ENCODE measurements at regions not wholly inside any gene's neighbourhood (a gene's known extent, or its start where the extent isn't known, plus 50 kb on each side); places are given as distances from the start of the nearest gene placed in this dataset.

GRCh38 chr2:41735476-41735875, 312.3 kb upstream of the PKDCC start:
- DNase-seq, result no peak

DNA sequence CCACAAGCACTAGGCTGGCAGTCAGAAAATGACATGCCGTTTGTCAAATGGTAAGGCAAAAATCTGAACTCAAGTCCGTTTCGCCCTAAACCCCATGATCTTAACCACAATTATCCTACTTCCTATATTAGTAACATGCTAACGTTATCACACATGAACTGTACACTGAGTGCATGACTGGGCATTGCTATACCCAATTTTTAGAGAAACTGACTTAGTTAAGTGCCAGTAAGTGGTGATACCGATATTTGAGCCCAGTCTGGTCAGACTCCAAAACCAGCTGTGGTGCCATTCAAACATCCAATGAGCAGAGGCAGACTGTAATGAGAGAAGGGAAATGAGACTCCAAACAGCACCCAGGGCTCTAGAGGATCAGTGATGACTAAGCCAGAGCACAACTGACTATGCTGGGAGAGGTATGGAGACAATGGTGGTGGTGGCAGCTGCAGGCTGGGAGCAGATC, 311.7 kb upstream of the PKDCC start:
- peak; percentile 2 for DNase-seq

DNA sequence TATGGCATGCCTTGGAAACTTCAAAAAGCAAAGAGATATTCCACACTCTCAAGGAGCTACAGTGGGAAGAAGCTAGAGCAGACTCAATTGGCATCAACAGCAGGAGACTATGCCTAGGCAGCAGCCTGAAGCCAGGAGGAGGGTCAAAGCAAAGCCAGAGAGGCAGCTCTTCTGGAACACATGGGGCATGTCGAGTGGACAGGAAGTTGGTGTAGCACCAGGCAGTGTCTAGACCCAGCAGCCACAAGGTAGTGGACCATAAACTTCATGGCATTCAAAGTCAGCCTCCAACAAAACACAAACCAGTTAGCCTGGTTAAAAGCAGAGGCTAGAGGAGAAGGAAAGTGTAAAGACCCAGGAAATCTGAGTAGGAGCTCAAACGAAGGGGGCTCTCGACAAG, 311.2 kb upstream of the PKDCC start:
- no peak for DNase-seq

DNA sequence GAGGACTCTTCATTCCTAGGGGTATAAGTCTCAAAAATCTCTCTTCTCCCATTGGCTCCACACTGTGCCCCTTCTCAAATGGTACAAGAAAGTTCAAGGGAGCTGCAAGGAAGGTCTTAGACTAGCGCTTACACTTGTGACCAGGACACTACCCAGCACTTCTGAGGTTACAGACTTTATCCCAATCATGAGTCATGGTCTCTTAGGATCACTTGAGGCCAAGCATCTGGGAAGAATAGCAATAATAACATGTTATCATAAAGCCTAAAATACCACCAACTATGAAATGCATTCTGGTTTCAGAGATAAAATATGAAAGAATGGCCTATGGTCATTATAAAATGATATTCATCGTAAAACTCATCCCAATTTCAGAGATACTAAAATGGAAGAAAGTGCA, 309.9 kb upstream of the PKDCC start:
- peak; percentile 19 for DNase-seq

DNA sequence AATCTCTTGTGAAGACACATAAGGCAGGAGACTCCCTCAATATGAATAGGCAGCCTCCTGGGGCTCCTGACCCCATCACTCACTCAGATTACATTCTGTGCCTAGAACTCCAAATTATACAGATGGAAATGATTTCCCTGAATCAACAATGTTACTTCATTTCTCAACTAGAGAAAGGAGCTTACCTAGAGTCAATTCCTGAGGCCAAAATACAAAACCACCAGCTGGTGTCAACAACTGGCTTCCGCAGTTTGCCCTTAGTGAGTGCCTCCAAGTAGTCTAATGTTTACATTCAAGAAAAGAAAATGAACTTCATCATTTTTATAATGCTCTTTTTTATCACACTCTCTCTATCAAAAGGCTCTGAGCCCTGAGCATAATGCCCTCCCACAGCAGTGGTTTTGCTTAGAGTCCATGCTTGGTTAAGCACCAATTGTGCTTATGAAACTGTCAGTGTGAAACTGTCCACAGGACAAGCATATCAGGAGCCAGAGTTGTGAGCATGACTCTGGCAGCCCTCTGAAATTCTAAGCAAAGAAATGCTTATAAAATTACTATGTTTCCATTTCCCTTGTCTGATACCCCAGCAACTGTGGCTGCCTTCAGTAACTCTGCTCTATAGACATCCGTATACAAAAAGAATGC, 305.7 kb upstream of the PKDCC start:
- no peak for DNase-seq

DNA sequence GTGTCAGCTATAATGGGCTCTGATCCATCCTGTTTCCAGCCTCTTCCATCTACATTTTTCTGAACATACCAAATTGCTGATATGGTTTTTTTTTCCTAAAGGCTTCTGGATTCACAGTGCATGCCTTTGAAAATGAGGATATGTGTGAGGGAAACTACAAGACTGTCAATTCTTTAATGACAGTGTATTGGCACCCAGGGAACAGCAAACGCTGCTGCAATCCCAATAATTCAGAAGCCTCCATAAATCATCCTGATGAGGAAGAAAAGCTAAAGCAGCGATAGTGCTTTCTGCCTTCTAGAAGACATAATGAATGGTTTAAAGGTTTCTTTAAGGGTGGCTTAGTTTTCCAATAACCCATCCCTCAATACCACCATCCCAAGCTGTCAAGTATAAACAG, 304.5 kb upstream of the PKDCC start:
- DNase-seq, result no peak

- no peak for DNase-seq
Measured at GRCh38 chr2:41750829-41751228, 297.0 kb upstream of the PKDCC start.

GRCh38 chr2:41759880-41760279, 287.9 kb upstream of the PKDCC start:
- no peak for DNase-seq

DNA sequence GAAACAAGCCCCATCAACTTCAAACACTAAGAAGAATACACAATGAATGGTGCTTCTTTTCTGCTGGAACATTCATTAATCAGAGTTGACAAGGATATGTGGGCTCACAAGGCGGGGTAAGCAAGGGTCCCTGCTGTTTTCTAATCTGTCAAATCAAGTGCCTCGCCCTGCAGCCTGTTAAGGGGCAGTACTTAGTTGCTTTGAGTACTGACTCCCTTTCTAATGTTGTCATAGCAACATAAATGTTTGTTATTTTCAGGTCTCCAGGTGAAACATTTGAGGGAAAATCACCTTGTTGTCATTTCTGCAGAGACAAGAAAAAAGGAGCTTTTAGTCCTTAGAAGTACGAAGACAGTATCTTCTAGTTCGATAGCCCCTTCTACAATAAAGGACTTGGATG, 284.7 kb upstream of the PKDCC start:
- DNase-seq, result no peak

- DNase-seq, result no peak
Measured at GRCh38 chr2:41764131-41764530, 283.7 kb upstream of the PKDCC start.

- no peak for DNase-seq
Measured at GRCh38 chr2:41764919-41765318, 282.9 kb upstream of the PKDCC start.

GRCh38 chr2:41768310-41768709, 279.5 kb upstream of the PKDCC start:
- DNase-seq, result no peak

DNA sequence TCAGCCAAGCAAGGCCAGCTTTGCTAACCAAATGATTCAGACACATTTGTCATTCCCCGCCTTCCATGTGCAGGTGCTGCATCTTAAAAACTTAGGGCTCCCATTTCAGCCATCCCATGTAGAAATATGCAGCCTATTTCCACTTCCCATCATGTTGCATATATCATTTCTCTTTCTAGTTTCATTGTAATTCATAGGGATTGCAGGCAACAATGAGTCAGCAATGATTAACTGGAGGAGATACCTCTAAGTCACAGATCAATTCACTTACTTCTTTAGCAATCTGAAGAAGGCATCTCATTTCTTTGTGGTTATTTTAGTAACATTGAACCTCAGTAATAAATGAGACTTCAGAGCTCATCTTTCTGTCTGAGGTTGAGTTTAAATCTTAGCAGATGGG, 276.1 kb upstream of the PKDCC start:
- DNase-seq, result no peak

- DNase-seq, result no peak
Measured at GRCh38 chr2:41772697-41773096, 275.1 kb upstream of the PKDCC start.

GRCh38 chr2:41774011-41774605, 273.7 kb upstream of the PKDCC start:
- DNase-seq, result no peak

DNA sequence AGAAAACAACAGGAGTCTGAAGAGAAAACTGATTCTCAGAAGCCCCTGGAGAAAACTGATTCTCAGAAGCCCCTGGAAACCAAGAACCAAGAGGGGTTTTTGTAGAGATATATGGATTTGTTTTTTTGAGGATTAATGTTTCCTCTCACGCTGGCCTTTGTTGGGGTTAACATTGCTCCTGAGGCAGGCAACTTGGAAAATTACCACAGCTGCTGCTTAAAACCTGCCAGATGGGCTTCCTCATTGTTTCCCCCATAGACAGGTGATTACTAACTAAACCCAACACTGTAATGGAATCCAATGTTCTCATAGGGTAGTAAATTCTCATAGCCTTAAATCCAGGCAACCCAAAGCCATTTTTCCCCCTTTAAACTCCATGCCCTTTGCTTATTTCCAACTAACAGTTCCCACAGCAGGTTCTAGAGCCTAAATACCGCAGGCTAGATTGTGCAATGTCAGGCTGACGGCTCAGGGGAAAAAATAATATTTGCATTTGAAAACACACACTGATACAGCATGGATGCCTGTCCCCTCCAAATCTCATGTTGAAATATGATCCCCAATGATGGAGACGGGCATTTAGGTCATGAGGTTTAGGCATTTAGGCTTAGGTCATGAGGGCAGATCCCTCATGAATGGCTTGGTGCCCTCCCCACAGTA, 272.3 kb upstream of the PKDCC start:
- no peak for DNase-seq

DNA sequence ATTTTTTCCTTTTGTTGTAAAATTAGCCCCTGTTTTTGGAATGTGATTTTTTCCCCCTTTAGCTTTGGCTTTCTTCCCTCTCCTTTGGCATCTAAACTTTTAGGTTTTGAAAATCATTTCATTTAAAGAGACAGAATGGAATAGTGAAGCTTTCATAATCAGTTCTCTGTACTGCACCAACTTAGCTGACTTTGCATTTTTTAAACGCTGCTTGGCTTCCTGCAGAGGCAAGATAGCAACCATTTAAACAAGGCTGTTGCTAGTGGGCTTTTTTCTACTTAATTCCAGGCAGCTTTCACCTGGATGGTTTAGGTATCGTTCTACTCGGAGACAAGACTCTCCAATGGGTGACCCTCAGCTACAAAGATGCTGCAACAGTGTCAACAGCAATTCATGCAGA, 267.9 kb upstream of the PKDCC start:
- no peak for DNase-seq

GRCh38 chr2:41782306-41783158, 265.3 kb upstream of the PKDCC start:
- DNase-seq, result peak; percentile 35

GRCh38 chr2:41784496-41784895, 263.3 kb upstream of the PKDCC start:
- DNase-seq, result no peak

- DNase-seq, result no peak
Measured at GRCh38 chr2:41785251-41786022, 262.4 kb upstream of the PKDCC start.

DNA sequence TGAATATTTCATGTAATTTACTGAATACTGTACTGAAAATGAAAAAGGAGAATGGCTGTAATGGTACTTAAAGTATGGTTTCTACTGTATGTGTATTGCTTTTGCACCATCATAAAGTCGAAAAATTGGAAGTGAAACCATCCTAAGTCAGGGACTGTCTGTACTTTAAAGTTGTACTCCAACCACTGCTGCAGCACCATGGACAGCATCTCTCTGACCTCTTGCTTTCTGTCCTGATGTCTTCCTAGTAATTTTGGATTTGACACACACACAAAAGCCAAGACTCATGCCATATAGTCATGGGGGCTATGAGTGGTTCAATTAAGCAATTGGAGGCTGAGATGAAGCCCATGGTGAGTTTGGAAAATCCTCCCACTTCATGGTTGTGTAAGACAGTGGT, 256.3 kb upstream of the PKDCC start:
- DNase-seq, result peak; percentile 43

GRCh38 chr2:41803361-41803760, 244.5 kb upstream of the PKDCC start:
- DNase-seq, result no peak
